ENCODE measurements at regions not wholly inside any gene's neighbourhood (a gene's known extent, or its start where the extent isn't known, plus 50 kb on each side); places are given as distances from the start of the nearest gene placed in this dataset.

DNA sequence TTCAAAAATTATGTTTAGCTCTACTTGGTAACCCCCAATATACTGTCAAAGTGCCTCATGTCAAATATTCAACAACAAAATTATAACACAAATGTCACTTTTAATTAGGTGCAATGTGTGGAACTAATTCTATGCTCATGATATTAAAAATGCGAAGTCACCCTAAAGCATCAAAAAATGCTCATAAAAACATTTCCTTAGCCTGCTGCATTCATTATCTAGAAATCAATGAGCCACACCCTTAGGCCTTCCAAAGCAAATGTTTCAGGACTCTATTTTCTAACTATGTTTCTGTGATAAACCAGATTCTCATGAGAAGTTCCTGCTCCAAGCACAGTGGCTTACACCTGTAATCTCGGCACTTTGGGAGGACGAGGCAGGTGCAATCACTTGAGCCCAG is 75.0 kb upstream of the ANK3 start:
- TF ChIP-seq, protein P1, sequence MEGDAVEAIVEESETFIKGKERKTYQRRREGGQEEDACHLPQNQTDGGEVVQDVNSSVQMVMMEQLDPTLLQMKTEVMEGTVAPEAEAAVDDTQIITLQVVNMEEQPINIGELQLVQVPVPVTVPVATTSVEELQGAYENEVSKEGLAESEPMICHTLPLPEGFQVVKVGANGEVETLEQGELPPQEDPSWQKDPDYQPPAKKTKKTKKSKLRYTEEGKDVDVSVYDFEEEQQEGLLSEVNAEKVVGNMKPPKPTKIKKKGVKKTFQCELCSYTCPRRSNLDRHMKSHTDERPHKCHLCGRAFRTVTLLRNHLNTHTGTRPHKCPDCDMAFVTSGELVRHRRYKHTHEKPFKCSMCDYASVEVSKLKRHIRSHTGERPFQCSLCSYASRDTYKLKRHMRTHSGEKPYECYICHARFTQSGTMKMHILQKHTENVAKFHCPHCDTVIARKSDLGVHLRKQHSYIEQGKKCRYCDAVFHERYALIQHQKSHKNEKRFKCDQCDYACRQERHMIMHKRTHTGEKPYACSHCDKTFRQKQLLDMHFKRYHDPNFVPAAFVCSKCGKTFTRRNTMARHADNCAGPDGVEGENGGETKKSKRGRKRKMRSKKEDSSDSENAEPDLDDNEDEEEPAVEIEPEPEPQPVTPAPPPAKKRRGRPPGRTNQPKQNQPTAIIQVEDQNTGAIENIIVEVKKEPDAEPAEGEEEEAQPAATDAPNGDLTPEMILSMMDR (IDR thresholded peaks at IDR 0.05; ENCODE audit: low read depth, low read length) = no peak
- no peak for TF ChIP-seq EZH2phosphoT487 (IDR thresholded peaks at IDR 0.05; ENCODE audit: low read depth)
